ENCODE measurements at regions not wholly inside any gene's neighbourhood (a gene's known extent, or its start where the extent isn't known, plus 50 kb on each side); places are given as distances from the start of the nearest gene placed in this dataset.

DNA sequence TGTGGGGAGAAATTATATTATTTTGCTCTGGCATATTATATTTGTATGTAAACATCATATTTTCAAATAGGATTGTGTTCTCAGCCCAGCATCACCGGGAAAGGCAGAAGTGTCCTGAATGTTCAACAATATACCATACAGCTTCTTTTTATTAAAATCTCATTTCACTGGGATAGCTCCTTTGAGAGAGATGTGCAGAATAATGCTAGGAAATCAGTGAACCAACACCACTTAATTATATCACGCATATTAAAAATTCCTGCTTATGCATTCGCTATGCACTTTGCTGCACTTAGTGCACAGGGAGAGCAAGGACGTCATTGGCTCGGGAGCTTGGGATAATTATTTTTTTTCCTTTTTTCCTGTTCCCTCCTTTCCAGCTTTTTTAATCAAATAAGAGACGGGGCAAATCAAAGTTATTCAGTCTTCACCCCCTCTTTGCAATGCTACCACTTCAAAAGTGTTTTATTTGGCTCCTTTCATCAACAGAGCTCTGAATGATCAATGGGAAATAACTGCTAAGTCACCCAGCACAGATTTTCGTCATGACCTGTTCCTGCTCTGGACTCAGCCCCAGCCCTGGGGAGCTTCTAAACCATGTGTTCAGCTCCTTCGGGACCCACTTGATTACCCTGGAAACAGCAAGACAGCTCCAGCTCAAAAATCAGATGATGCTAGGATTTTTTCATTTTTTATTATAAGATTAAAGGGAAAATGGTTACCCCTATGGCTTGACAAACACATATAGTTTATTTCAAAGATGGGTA is 165.5 kb upstream of the DUSP10 start:
- TF ChIP-seq SUZ12 (IDR thresholded peaks at IDR 0.05) (no peak), SP1 (IDR thresholded peaks at IDR 0.05) (no peak), FOXA1 (IDR thresholded peaks at IDR 0.05) (no peak), ZNF384 (IDR thresholded peaks at IDR 0.05) (no peak), HDGF (IDR thresholded peaks at IDR 0.05; ENCODE audit: borderline replicate concordance) (no peak)
- DNase-seq (ENCODE audit: extremely low spot score): no peak
- POLR2A ChIA-PET: no interaction called here
- CTCF ChIA-PET: no interaction called here

DNA sequence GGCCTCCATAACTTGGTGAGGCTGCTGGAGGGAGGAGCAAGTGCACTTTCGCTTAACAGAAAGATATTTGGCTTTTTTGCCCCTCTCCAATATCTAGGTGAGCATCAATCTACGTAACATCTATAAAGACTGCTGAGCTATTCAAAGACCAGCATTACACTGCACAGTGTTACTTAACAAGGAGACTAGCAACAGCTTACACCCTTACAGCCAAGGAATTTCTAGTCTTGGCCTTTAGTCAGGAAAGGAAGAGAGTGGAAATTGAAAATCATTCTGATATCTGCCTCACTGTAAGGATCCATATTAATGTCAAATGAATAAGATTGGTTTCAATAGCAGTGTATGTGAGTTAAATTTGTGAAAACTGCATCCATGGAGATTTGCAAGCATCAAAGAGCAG is 163.9 kb upstream of the DUSP10 start:
- TF ChIP-seq ARNT (IDR thresholded peaks at IDR 0.05) (no peak), ZNF384 (IDR thresholded peaks at IDR 0.05) (no peak)
- CTCF ChIA-PET: no interaction called here
- DNase-seq (ENCODE audit: extremely low spot score): no peak
- POLR2A ChIA-PET: no interaction called here

DNA sequence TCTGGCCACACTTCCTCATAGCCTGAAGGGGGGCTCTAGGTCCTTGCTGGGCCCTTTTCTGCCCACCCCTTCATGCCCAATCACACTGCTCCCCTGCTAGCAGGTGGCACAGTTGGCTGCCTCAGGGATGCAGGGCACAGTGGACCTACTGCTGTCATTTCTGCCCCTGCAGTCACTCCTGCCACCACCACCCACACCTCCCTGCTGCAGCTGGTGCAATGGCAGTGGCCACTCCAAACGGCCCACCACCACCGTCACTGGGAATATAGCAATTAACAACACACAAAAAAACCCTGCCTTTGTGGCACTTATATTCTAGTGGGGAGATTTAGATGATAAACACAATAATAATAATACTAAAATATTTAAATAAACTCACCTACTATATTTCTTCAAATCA is 162.4 kb upstream of the DUSP10 start:
- TF ChIP-seq FOXM1 (IDR thresholded peaks at IDR 0.05; ENCODE audit: borderline replicate concordance): no peak
- TF ChIP-seq FOXA1 (IDR thresholded peaks at IDR 0.05): no peak
- TF ChIP-seq, protein P1, sequence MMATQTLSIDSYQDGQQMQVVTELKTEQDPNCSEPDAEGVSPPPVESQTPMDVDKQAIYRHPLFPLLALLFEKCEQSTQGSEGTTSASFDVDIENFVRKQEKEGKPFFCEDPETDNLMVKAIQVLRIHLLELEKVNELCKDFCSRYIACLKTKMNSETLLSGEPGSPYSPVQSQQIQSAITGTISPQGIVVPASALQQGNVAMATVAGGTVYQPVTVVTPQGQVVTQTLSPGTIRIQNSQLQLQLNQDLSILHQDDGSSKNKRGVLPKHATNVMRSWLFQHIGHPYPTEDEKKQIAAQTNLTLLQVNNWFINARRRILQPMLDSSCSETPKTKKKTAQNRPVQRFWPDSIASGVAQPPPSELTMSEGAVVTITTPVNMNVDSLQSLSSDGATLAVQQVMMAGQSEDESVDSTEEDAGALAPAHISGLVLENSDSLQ (IDR thresholded peaks at IDR 0.05): no peak
- TF ChIP-seq ARNT (IDR thresholded peaks at IDR 0.05): no peak
- no peak for TF ChIP-seq FOXK2 (IDR thresholded peaks at IDR 0.05)
- TF ChIP-seq CTBP1 (IDR thresholded peaks at IDR 0.05; ENCODE audit: borderline replicate concordance): no peak
- TF ChIP-seq HDGF (IDR thresholded peaks at IDR 0.05; ENCODE audit: borderline replicate concordance): no peak
- no peak for TF ChIP-seq L3MBTL2 (conservative IDR thresholded peaks at IDR 0.05)
- TF ChIP-seq SP1 (IDR thresholded peaks at IDR 0.05): no peak
- no peak for TF ChIP-seq TARDBP (IDR thresholded peaks at IDR 0.05)
- TF ChIP-seq LEF1 (IDR thresholded peaks at IDR 0.05; ENCODE audit: borderline replicate concordance): no peak
- TF ChIP-seq BHLHE40 (IDR thresholded peaks at IDR 0.05; ENCODE audit: borderline replicate concordance): no peak
- CTCF ChIA-PET: no interaction called here

DNA sequence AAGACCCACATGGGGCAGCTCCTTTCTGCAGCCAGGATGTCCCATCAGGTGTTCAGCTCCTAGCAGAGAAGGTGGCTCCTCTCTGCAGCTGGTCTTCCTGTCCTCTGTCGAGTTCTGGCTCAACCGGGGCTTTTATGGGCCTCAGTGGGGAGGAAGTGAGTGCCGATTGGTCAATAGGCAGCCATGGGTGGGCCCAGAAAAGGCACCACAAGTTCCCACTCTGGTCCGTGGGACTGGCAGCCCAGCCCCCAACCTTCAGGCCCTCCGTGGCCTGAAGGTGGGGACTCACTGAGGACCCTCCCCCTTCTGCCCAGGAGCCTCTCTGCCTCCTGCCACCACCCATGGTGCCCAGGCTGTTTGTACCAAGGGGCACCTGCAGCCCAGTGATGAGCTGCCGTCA is 161.7 kb upstream of the DUSP10 start:
- DNase-seq (ENCODE audit: extremely low spot score): no peak
- TF ChIP-seq LEF1 (IDR thresholded peaks at IDR 0.05; ENCODE audit: borderline replicate concordance) (no peak), BHLHE40 (IDR thresholded peaks at IDR 0.05; ENCODE audit: borderline replicate concordance) (no peak), FOXA1 (IDR thresholded peaks at IDR 0.05) (no peak), SUZ12 (IDR thresholded peaks at IDR 0.05) (no peak), FOXK2 (IDR thresholded peaks at IDR 0.05) (no peak), ELF4 (IDR thresholded peaks at IDR 0.05) (no peak), SP1 (IDR thresholded peaks at IDR 0.05) (no peak), HDGF (IDR thresholded peaks at IDR 0.05; ENCODE audit: borderline replicate concordance) (no peak), FOXM1 (IDR thresholded peaks at IDR 0.05; ENCODE audit: borderline replicate concordance) (no peak), ARNT (IDR thresholded peaks at IDR 0.05) (no peak), ZNF384 (IDR thresholded peaks at IDR 0.05) (no peak), TARDBP (IDR thresholded peaks at IDR 0.05) (no peak), L3MBTL2 (conservative IDR thresholded peaks at IDR 0.05) (no peak), CTBP1 (IDR thresholded peaks at IDR 0.05; ENCODE audit: borderline replicate concordance) (no peak), NFRKB (IDR thresholded peaks at IDR 0.05) (no peak)
- TF ChIP-seq, protein P1 (IDR thresholded peaks at IDR 0.05): no peak
- CTCF ChIA-PET: no interaction called here
- POLR2A ChIA-PET: no interaction called here

More for the DNA sequence above, 162.4 kb upstream of the DUSP10 start:
- no peak for DNase-seq (ENCODE audit: extremely low spot score)
- POLR2A ChIA-PET: no interaction called here

DNA sequence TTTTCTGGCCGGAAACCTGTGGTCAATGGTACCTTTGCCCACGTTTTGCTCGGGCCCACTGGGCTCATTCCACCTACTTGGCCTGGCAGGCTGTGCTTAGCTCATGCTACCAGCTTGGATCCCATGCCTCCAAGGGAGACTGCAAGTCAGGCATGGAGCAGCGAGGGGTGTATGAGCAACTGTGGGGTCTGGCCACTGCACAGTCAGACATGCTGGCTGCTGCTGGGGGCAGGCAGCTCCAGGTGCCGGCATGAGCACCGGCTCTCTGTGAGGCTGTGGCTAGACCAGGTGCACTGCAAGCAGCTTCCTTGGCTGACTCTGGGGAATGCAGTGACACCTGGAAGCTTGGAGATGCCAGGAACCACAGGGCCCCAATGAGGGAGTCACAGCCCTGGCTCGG is 161.1 kb upstream of the DUSP10 start:
- TF ChIP-seq ZNF384 (IDR thresholded peaks at IDR 0.05) (no peak), SP1 (IDR thresholded peaks at IDR 0.05) (no peak), L3MBTL2 (conservative IDR thresholded peaks at IDR 0.05) (no peak), ELF4 (IDR thresholded peaks at IDR 0.05) (no peak), HDGF (IDR thresholded peaks at IDR 0.05; ENCODE audit: borderline replicate concordance) (no peak), FOXM1 (IDR thresholded peaks at IDR 0.05; ENCODE audit: borderline replicate concordance) (no peak), FOXK2 (IDR thresholded peaks at IDR 0.05) (no peak), SUZ12 (IDR thresholded peaks at IDR 0.05) (no peak), NFRKB (IDR thresholded peaks at IDR 0.05) (no peak), ARNT (IDR thresholded peaks at IDR 0.05) (no peak), LEF1 (IDR thresholded peaks at IDR 0.05; ENCODE audit: borderline replicate concordance) (no peak), FOXA1 (IDR thresholded peaks at IDR 0.05) (no peak), TARDBP (IDR thresholded peaks at IDR 0.05) (no peak), BHLHE40 (IDR thresholded peaks at IDR 0.05; ENCODE audit: borderline replicate concordance) (no peak), CTBP1 (IDR thresholded peaks at IDR 0.05; ENCODE audit: borderline replicate concordance) (no peak)
- TF ChIP-seq, protein P1 (IDR thresholded peaks at IDR 0.05): no peak
- CTCF ChIA-PET: no interaction called here
- no peak for DNase-seq (ENCODE audit: extremely low spot score)
- POLR2A ChIA-PET: no interaction called here

DNA sequence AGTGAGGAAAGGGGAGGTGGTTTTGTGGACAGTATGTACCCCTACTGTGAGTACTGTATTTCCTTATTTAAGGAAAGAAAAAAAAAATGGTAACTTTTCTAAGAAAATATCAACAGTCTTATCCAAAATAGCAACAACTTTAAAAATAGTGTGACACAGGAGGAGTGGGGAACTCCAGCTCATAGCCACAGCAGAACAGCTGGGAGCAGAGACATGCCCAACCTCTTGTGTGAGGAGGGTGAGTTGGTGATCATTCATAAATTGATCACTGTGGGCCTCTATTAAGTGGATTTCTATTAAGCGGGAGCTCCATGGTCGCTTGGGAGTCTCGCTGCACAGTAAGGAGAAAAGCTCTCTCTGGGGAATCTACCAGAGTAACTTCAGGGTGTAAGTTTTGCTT is 158.8 kb upstream of the DUSP10 start:
- TF ChIP-seq SUZ12 (IDR thresholded peaks at IDR 0.05) (no peak), FOXK2 (IDR thresholded peaks at IDR 0.05) (no peak), NFRKB (IDR thresholded peaks at IDR 0.05) (no peak), FOXA1 (IDR thresholded peaks at IDR 0.05) (no peak), ELF4 (IDR thresholded peaks at IDR 0.05) (no peak), HDGF (IDR thresholded peaks at IDR 0.05; ENCODE audit: borderline replicate concordance) (no peak), ARNT (IDR thresholded peaks at IDR 0.05) (no peak), TARDBP (IDR thresholded peaks at IDR 0.05) (no peak), CTBP1 (IDR thresholded peaks at IDR 0.05; ENCODE audit: borderline replicate concordance) (no peak), LEF1 (IDR thresholded peaks at IDR 0.05; ENCODE audit: borderline replicate concordance) (no peak), FOXM1 (IDR thresholded peaks at IDR 0.05; ENCODE audit: borderline replicate concordance) (no peak)
- TF ChIP-seq, protein P1 (IDR thresholded peaks at IDR 0.05): no peak
- ChIA-PET POLR2A (no interaction called here), CTCF (interaction anchor here (0.6 kb wide), 1 partner anchor 1101 kb away, joined by 3 read pairs; no protein-coding TSS in a partner anchor)
- no peak for DNase-seq (ENCODE audit: extremely low spot score)
